Stimulated activated CD8-positive, alpha-beta memory T cell treated with anti-CD3 and anti-CD28 coated beads, Interleukin-7, amount 100 ng/mL, for 4 hours (primary cell): ENCODE measurements at regions not wholly inside any gene's neighbourhood (a gene's known extent, or its start where the extent isn't known, plus 50 kb on each side); places are given as distances from the start of the nearest gene placed in this dataset.

ENCODE experiments used
- DNase-seq, 2 donors: peaks; one replicate each; pipeline ENCODE4 v3.0.0-alpha.2; 2020; ENCODE audit warnings: low read depth in 2 of 2

GRCh38 chr16:80300876-80301275, 239.9 kb upstream of the DYNLRB2 start:
- DNase-seq, result no peak

GRCh38 chr16:80300456-80300855, 240.3 kb upstream of the DYNLRB2 start:
- DNase-seq, result no peak

- no peak for DNase-seq
Observed at GRCh38 chr16:80299416-80299815, 241.4 kb upstream of the DYNLRB2 start.

GRCh38 chr16:80298676-80299075, 242.1 kb upstream of the DYNLRB2 start:
- no peak for DNase-seq

GRCh38 chr16:80296034-80296433, 244.8 kb upstream of the DYNLRB2 start:
- no peak for DNase-seq

GRCh38 chr16:80294172-80294571, 246.6 kb upstream of the DYNLRB2 start:
- no peak for DNase-seq

GRCh38 chr16:80288616-80289015, 252.2 kb upstream of the DYNLRB2 start:
- DNase-seq, result no peak

- DNase-seq, result no peak
Observed at GRCh38 chr16:80287674-80288073, 253.1 kb upstream of the DYNLRB2 start.

GRCh38 chr16:80285104-80285503, 255.7 kb upstream of the DYNLRB2 start:
- no peak for DNase-seq

GRCh38 chr16:80283466-80284392, 257.1 kb upstream of the DYNLRB2 start:
- DNase-seq, result no peak

GRCh38 chr16:80280557-80280956, 260.2 kb upstream of the DYNLRB2 start:
- DNase-seq, result no peak

- no peak for DNase-seq
Observed at GRCh38 chr16:80279656-80280055, 261.1 kb upstream of the DYNLRB2 start.

GRCh38 chr16:80277182-80277581, 263.6 kb upstream of the DYNLRB2 start:
- DNase-seq, result no peak

GRCh38 chr16:80274576-80275191, 266.1 kb upstream of the DYNLRB2 start:
- DNase-seq, result no peak

- DNase-seq, result no peak
Observed at GRCh38 chr16:80273635-80274538, 266.9 kb upstream of the DYNLRB2 start.

GRCh38 chr16:80265624-80266306, 275.0 kb upstream of the DYNLRB2 start:
- no peak for DNase-seq

GRCh38 chr16:80263848-80264694, 276.7 kb upstream of the DYNLRB2 start:
- DNase-seq, result no peak

- DNase-seq, result no peak
Observed at GRCh38 chr16:80263181-80263823, 277.5 kb upstream of the DYNLRB2 start.

- DNase-seq, result no peak
Observed at GRCh38 chr16:80260906-80261311, 279.9 kb upstream of the DYNLRB2 start.

GRCh38 chr16:80259290-80259805, 281.4 kb upstream of the DYNLRB2 start:
- DNase-seq, result no peak
